Stimulated activated CD8-positive, alpha-beta memory T cell treated with anti-CD3 and anti-CD28 coated beads, Interleukin-15, amount 100 ng/mL, for 48 hours (primary cell): ENCODE measurements at regions not wholly inside any gene's neighbourhood (a gene's known extent, or its start where the extent isn't known, plus 50 kb on each side); places are given as distances from the start of the nearest gene placed in this dataset.
"Not testable (repeated sequence)": the region's sequence is repeated elsewhere in the genome, so short reads cannot be mapped to it uniquely, and the experiment has no call there.

Experiments
- DNase-seq, 2 donors: peaks; one replicate each; pipeline ENCODE4 v3.0.0-alpha.2; 2020; ENCODE audit warnings: low read depth in 2 of 2

DNA sequence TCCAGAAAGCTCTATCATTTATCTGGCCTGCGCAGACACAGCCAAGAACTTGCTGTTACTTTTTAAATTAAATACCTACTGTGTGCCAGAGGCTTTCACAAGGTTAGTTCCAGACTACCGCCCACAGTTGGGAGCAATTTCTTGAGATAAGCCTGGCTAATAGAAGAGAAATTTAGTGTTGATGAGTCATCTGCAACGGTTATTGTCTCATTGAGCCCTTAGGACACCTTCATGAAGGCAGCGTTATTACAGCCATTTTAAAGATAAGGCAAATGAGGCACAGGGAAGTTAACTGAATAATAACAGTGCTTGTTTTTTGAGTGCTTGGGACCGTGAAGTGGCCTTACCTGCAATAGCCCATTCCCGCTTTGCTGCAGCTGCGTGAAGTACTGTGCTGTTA is 292.9 kb upstream of the MSX2 start:
- no peak for DNase-seq

DNA sequence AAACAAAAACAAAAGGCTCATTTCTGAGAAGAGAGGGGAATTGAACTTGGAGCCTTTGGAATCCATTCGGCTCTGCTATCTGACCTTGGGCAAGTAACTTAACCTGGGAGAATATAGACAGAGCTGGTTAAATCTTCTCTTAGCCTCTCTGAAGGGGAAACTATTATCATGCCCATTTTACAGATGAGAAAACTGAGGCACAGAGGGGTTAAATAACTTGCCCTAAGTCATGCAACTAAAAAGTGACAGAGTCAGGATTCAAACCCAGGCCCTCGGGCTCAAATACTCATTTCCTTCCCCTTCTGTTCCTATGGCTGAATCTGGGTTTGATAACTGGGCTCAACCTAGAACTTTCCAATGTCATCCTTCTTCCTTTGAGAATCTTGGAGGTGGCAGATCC is 291.3 kb upstream of the MSX2 start:
- DNase-seq = no peak

DNA sequence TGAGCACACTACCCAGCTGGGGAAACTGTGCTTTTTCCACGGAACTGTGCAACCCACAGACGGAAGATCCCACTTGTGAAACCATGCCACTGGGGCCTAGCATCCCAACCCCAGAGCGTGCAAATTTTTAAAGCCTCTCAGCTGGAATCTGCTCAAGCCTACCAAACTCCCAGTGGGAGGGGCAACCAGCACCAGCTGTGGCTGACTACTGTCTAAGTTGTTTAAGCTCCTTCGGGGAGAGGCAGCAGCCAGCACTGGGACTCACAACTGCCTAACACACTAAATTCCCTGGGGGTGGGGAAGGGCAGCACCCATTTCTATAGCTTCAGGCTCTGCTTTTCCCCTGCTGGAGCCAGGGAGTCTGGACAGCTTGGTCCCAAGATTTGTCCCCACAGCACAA is 287.6 kb upstream of the MSX2 start:
- no peak for DNase-seq

DNA sequence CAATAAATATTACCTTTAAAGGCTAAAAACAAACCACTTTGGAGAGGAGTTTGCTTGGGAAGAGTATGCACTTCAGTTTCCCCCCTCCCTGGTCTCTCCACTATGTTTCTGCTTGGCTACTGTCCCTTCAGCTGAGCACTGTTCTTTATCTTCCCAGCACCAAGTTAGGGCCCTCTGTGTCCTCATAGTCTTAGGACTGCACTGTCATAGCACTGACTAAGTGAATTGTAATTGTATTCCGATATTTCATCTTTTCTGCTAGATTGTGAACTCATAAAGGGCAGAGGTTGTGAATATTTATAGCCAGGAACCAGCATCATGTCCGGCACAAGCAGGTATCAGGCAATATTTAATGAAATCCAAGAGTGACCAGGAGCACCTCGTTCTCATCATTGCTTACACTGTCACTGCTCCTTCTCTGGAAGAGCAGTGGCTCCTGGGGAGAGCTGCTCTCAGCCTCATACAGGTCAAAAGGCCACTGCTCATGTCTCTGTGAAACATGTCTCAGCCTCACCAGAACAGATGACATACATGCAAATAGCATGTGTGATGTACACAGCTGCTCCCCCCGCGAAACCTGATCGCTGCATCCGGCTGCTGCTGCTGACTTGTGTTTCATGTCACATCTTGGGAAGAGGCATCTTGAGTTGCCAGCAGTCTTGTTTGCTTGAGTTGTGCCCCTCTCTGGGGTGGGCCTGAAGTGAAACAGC is 279.7 kb upstream of the MSX2 start:
- DNase-seq = no peak

DNA sequence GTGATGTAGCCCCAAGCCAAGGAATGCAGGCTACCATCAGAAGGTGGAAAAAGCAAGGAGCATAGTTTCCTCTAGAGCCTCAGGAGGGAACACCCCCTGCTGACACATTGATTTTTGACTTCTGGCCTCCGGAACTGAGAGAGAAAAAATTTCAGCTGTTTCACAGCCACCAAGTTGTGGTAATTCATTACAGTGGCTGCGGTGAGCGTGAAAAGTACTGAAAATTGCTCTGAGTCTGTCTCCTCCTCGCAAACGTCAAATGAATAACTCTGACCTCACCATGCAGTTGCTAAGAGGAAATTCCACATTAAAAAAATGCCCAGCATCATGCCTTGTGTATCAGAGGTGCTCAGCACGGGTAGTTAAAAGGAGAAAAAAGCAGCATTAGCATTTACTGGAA is 277.9 kb upstream of the MSX2 start:
- DNase-seq = no peak

DNA sequence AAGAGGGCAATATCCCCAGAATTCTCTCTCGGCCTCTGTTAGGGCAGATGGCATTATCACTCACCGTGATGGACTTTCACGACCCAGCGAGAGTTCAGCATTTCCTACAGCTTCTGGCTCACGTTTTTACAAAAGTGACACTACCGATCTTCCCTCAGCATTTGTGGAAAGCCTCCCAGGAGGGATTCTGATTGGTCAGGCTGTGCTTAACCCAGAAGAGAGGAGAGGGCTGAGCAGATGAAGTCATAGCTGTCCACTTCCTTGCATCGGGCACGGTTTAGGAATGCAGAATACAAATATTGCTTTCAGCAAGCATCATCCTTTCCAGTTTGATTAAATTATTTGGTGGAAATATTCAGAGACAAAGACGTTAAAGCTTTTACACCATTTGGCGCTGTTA is 277.4 kb upstream of the MSX2 start:
- no peak for DNase-seq

DNA sequence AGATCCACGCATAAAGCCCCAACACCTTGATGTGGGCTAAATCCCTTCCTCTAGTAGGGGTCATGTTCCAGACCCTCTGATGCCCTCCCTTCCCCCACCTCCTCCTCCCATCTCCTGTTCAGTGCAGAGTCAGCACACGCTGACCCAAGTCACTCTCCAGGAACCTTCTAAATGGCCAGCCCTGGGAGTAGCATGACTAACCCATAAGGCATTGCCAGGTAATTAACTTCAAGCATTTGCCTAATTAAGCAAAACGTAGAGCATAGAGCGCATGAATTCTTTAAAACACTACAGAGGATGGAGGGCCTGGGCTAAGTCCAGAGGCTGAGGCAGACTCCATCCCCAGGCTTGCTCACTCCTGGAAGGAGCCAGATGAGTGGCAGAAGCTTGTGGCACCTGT is 276.3 kb upstream of the MSX2 start:
- DNase-seq = no peak

DNA sequence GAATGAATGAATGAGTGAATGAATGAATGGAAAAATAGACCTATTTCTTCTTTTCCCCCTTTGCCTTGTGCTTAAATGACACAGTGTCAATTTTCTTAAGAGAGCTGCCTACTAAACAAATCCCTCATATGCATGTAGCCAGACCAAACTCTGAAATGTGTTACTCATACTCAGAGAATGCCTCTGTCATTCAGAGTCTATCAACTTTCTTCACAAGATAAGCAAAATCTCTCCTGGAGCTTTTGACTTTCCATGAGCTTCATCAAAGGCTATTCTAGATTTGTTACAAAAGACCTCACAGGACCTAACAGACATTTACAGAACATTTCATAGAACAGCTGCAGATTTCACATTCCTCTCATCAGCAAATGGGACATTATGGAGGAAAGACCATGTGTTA is 275.7 kb upstream of the MSX2 start:
- DNase-seq = no peak

DNA sequence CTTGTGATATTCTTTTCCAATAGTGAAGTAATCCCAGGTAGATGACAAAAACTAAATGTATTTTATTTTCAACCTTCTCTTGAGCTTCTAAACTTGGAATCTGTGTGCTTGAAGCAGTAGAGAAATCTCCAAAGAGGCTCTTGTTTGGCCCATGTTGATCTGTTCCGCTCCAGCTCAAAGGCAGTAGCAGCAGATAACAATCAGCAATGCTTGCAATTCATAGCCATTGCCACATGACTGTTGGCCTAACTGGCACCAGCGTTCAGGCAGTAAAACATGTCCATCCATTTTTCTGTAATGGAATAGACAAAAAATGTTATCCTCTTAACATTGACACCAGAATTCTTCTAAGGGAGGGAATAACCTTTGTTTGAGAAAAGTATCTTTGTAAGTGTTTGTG is 270.7 kb upstream of the MSX2 start:
- DNase-seq = no peak

DNA sequence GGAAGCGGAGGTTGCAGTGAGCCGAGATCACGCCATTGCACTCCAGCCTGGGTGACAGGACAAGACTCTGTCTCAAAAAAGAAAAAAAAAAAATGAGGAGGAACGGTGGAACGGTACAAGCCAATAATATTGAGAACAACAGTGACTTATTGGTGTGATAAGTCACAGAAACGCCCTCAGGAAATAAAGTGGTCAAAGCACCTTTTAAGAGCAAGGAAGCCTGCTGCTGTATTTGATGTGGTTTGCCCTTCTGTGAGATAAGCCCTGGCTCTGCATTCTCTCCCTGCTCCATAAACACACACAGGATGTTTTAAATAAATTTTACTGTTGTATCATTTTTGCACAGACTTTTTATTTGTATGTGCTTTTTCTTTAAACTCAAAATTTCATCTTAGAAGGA is 269.9 kb upstream of the MSX2 start:
- no peak for DNase-seq

DNA sequence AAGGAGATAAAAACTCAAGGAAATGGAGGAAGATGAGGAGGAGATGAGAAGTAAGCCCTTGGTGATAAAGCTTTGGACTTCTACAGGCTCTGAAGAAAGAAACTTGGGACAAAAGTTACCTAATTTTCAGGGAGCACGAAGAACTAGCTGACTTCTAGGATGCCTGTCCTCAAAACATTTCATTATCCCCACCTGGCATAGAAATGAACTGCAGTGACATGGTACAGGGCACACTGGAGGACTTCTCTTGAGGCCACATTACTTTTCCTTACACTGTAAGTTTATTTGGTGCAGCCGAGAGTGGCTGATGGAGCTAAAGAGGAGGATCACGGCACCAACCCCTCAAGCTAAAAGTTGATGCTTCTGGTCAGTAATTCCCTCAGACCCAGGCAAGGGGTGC is 269.5 kb upstream of the MSX2 start:
- no peak for DNase-seq

DNA sequence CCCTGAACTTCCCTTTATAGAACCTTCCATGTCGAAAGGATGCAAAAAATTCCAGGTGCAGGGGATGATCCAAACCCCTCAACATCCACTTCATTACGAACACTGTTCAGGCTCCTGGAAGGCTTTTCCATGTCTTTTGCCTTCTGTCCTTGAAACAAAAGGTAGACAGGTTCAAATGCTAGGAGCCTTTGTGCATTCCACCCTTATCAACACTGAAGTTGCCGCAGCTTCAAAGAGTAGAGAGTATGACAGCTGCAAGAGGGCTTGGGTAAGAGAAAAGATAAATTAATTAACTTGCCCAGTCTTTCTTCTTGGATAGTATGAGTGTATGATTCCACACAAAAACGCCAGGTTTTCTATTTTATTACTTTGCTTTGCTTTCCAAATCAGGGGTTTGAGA is 269.1 kb upstream of the MSX2 start:
- DNase-seq = no peak

DNA sequence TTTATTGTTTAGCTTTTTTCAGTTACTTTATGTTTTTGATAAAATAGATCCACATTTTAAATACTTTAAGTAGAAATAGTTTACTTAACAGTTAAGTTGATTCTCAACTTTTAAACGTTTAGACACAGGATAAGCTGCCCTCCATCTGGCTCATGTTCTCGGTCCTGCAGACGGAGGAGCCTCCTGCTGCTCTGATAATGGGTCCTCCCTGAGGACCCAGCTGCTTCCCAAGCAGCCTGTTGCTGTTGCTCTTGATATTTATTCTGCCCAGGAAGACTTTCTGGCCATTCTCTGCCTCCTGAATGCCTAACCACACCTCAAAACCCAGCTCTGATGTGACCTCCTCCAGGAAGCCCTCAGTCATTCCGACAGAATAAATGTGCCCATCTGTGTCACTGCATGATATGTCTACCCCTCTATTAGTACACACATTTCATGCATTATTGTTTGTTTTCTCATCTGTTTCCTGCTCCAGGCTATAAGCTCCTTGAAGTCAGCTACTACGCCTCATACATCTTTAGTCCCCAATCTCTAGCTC is 267.2 kb upstream of the MSX2 start:
- DNase-seq = no peak

DNA sequence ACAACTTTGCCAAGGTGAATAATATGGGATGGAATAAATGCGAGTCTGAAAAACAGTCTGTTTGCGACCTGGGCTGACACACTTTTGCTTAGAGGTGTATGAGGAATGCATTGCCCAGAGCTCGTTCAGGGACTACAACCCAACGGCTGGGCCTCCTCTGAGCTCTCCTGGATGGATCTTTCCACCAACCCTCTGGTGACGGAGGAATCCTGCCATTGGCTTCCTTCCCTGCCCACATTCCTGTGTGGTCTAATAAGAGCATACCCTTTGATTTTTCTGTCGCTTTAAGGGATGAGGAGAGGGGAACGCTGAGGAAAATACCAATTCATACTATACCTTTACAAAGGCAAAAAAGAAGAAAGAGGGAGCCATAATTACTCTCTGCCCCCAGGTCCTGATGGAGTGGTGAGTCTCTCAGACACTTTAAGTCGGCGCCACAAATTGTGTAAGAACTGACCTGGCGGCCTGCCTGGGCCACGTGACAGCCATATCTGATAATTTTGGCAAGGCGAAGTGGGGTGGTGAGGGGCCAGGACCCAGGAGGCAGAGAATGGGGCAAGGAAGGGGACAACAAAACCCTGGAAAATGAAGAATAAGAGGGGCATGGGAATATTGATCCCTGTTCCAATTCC is 265.2 kb upstream of the MSX2 start:
- no peak for DNase-seq

DNA sequence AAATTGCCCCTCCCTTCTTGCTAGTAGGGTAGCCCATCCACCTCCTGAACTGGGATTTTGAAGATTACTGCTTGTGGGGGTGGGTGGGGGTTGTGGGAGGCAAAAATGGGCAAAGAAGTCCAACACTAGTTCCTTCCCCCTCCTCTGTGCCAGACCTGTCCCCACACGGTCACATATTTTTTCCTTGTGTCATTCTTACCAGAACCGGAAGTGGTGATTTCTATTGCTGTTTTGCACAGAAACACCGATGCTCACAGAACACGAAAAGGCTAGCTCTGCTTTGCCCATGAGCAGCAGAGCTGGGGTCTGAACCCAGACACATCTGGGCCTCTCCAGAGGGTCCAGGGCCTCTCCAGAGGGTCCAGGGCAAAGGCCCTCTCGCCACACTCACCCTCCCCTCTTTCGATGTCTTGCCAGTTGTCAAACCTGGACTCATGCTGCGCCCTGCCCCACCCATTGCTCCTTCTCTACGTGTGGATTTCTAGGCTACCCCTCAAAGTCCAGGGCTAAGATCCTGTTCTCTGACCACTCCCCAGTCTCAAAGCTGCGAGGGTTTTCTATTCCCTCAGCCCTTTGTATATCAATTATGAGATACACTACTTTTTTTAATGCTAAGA is 264.4 kb upstream of the MSX2 start:
- DNase-seq = no peak

DNA sequence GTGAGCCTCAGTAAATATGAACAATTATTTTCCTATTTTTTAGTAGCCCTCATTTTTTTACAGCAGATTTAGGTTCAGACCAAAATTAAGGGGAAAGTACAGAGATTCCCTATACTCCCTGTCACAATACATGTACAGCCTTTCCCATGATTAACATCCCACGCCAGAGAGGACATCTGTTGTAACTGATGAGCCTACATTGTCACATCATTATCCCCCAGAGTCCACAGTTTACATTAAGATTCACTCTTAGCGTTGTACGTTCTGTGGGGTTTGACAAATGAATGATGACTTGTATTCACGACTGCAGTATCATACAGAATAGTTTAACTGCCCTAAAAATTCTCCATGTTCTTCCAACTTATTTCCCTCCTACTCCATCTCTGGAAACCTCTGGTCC is 262.3 kb upstream of the MSX2 start:
- no peak for DNase-seq

DNA sequence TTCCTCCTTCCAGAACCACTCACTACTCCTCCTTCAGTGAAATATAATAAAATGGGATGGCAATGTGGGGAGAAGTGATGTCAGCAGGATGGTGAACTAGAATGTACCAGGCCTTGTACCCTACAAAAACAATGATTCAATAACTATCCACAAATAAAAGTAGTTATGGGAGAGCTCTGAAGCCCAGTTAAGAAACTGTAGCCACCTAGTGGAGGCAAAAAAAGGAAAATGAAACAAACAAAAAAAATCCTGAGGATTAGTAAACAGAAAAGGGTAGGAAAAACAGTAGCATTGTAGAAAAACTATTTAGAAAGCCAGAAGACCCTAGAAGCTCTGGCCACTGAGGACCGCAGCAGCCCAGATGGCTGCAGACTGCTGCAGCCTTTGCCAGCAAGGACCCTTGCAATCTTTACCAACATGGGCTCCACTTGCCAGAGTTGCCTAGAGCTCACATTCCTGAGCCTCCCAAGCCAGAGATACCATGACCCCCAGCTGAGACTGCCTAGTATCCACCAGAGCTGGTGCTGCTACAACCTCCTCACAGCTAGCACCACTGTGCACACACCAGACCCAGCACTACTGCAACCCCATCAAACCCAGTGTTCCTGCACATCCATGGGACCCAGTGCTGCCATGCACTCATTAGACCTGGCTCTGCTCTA is 259.7 kb upstream of the MSX2 start:
- no peak for DNase-seq

DNA sequence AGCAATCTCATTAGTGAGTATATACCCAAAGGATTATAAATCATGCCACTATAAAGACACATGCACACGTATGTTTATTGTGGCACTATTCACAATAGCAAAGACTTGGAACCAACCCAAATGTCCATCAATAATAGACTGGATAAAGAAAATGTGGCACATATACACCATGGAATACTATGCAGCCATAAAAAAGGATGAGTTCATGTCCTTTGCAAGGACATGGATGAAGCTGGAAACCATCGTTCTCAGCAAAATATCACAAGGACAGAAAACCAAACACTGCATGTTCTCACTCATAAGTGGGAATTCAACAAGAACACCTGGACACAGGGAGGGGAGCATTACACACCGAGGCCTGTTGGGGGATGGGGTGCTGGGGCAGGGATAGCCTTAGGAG is 252.9 kb upstream of the MSX2 start:
- DNase-seq = not testable (repeated sequence)

DNA sequence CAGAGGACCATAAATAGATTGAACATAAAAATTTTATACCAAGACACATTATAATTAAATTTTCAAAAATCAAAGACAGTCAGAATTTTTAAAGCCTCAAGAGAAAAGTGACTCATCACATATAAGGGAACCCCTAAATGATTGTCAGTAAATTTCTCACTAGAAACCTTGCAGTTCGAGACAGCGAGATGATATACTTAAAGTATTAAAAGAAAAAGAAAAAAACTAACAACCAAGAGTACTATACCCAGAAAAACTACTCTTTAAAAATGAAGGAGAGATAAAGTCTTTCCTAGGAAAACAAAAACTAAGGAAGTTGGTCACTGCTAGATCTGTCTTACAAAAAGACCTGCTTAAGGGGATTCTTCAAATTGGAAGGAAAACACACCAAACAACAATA is 251.4 kb upstream of the MSX2 start:
- DNase-seq = no peak

DNA sequence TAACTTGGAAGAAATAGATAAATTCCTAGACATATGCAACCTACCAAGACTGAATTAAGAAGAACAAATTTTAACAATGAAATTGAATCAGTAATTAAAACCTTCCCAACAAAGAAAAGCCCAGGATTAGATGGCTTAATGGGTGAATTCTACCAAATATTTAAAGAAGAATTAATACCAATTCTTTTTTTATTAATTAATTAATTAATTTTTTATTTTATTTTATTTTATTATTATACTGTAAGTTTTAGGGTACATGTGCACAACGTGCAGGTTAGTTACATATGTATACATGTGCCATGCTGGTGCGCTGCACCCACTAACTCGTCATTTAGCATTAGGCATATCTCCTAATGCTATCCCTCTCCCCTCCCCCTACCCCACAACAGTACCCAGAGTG is 248.4 kb upstream of the MSX2 start:
- DNase-seq = not testable (repeated sequence)

DNA sequence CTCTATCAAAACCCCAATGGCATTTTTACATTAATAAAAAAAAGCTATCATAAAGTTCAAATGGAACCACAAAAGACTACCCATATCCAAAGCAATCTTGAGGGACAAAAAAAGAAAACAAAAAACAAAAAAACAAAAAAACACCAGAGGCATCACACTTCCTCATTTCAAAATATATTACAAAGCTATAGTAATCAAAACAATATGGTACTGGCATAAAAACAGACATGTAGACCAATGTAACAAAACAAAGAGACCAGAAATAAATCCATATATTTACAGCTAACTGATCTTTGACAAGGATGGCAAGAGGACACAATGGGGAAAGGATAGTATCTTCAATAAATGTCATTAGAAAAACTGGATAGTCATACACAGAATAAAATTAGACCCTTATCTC is 245.1 kb upstream of the MSX2 start:
- DNase-seq = no peak

DNA sequence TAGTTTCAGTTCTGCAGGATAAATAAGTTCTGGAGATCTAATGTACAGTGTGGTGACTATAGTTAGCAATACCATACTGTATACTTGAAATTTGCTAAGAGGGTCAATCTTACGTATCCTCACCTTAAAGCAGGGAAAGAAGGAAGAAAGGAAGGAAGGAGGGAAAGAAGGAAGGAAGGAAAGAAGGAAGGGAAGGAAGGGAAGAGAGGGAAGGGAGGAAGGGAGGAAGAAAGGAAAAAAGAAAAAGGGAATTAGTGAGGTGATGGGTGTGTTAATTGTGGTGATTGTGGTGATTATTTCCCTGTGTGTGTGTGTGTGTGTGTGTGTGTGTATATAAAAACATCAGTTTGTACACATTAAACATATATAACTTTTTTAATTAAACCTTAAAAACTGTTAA is 242.6 kb upstream of the MSX2 start:
- no peak for DNase-seq

DNA sequence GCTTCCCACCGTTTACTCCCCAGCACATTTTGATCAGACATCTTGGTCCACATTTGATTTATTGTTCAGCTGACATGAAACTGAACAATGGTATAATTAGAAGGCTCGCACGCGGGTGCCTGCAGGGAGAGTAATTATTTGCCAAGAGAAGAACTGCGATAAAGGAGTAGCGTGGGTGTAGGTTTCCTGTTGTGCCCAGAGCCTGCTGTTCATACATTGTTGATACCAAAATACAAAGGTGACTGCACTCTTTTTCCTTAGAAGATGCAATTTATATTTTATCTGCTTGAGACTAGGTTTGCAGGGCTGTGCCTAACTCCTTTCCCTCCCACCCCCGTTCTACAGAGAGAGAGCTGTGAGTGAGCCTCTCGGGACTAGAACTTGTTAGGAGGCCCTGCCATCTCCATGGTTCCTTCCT is 241.8 kb upstream of the MSX2 start:
- DNase-seq = no peak
